GM18909 (cell line): ENCODE measurements at regions not wholly inside any gene's neighbourhood (a gene's known extent, or its start where the extent isn't known, plus 50 kb on each side); places are given as distances from the start of the nearest gene placed in this dataset.

Experiments used
- ATAC-seq: cut with Tn5 transposase; IDR thresholded peaks from one replicate; pipeline ENCODE4 v1.9.1; 2021; ENCODE audit warnings: mild to moderate bottlenecking; ENCODE audit not compliant: unreplicated experiment, poor library complexity

GRCh38 chr6:22072949-22073348 lies 223.9 kb downstream of the PRL start:
- no peak for ATAC-seq

GRCh38 chr6:22073516-22074198 lies 223.2 kb downstream of the PRL start:
- no peak for ATAC-seq

- no peak for ATAC-seq
Observed at GRCh38 chr6:22078288-22078687, 218.5 kb downstream of the PRL start.

DNA sequence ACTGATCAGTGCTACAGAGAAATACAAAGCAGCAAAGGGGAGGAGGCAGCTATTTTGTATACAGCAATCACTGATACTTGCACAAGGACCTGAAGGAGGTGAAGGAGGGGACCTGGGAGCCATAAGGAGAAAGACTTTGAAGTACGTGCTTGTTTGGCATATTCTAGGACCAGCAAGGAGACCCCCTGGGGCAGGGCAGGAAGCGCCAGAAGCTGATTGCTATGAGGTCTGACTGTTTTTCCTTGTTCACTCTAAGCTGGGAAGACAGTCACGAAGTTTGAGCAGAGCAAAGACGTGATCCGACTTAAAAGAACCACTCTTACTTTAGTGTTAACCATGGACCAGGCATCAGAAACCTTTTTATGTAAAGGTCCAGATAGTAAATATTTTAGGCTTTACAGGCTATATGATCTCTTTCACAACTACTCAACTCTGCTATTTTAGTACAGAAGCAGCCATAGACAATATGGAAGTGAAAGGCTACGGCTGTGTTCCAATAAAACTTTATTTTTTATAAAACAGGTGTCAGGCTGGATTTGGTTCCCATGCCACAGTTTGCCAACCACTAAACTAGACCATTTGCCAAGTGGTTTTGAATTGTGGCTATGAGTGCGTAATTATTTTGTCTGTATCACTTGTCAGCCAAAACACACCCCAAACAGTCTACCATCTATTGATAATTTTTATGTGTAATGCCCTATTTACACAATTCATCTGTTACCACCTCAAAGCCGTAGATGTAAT lies 217.9 kb downstream of the PRL start:
- no peak for ATAC-seq

- no peak for ATAC-seq
Observed at GRCh38 chr6:22079783-22080182, 217.1 kb downstream of the PRL start.

DNA sequence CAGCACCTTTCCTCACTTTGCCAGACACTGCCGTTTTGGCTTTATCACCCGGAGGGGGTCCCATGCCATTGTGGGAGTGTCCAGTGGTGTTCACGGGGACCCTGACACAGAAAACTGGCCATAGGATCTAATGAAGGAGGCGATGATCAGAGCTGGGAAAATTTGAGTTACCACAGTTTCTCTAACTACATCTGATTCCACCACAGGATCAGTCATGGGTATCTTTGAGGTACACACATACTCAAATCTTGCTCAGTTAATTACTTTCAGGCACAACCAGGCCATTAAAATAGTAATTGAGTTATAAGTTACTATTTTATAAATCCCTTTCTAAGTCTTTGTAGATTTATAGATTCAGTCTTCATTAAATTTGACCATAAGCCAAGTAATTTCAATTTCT lies 215.1 kb downstream of the PRL start:
- ATAC-seq: peak; percentile 59

DNA sequence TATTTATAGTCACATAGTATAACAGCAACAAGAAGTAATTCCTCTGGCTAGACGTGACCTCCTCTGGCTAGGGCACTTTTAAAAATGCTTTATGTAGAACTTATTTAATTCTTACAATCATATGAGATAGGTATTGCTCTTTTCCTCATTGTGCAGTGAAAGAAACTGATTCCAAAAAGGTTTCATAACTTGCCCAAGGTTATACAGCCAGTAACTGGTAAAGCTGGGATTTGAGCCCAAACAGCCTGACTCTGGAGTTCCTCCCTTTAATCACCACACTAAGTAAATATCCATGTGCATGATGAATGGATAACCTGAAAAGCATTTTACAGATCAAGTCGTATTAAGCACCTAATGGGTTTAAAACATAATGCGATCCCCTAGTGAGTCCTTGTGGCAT lies 214.6 kb downstream of the PRL start:
- ATAC-seq: no peak

DNA sequence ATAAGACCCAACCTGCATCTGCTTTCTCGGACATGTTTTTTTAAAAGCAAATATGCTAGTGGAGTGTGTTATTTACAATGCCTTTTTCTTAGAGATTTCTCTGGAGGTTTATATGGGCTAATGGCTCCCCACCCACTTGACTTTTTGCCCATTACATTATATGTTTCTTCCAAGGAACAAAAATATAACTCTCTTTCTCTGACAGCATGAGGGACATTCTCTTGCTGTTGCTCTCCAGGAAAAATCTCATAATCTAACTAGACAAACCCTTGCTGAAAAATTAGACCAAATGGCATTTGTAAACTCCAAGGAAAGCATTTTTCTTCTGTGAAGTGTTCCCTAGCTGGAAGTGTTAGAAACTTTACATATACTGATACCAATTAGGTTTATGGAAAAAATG lies 213.7 kb downstream of the PRL start:
- no peak for ATAC-seq

DNA sequence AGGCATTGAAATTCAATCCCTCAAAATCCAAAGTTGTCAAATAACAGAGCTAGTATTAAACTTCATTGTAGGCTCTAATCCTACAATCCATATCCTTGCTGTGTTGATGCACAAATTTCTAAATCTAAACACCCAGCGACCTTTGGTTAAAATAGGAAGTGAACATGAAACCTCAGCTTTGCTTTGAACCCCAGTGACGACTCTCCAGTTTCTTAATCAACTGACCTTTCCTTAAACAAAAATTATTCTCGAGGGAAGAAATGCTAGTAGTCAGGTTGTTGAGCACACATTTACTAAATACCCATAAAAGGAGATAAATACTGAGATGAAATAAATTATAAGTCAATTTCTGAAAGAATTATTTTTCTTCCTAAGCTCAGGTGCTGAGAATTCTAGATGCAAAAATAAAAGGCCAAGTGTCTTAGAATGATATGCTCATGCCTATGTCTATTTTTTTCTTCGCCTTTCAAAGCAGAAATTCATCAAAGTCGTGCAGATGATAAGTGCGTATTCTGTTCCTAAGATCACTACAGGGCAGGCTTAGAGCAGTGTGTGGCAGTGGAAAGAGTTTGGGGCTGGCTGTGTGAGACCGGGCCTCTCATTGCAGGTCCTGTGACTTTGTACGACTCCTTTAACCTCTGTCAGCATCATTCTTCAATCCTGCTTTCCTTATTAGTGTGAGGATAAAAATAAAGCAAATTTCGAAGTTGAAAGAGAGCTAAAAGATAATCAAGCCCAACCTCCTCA lies 208.7 kb downstream of the PRL start:
- no peak for ATAC-seq

GRCh38 chr6:22091424-22091948 lies 205.3 kb downstream of the PRL start:
- ATAC-seq: no peak

DNA sequence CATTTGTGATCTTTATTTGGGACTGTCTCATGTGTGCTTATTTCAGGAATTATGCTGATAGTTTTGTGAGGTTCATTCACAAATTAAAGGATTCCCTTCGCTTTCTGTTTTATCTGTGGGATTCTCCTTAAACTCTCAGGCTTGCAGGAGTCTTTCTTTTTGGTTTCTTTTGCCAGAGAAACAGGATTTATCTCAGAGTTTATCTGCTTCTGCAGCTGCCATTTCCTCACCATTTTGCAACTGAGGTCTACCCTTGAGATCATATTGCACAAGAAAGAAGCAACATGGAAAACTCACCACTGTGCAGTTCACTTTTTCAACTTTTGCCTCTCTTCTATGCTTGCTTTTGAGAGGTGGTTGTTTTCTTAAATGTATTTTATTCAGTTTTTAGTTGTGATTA lies 201.0 kb downstream of the PRL start:
- no peak for ATAC-seq

DNA sequence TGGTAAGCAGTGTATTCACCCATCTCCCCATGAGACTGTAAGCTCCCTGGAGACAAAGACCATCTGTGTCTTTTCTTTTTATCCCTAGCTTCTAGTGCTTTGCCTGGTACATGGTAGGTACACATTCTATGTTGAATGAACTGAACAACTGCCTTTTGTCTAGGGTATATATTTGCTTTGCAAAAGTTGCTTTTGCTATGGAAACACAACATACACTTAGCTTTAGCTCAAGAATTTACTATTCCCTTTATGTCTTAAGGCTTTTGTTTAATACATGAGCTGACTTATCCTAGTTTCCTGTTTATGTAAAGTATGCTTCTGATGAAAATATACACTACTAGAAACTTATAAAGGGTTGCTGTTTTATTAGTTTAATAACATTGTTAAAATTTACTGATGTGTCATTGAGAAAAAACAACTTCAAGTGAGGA lies 198.2 kb downstream of the PRL start:
- ATAC-seq: no peak

- ATAC-seq: no peak
Observed at GRCh38 chr6:22099231-22099630, 197.6 kb downstream of the PRL start.

DNA sequence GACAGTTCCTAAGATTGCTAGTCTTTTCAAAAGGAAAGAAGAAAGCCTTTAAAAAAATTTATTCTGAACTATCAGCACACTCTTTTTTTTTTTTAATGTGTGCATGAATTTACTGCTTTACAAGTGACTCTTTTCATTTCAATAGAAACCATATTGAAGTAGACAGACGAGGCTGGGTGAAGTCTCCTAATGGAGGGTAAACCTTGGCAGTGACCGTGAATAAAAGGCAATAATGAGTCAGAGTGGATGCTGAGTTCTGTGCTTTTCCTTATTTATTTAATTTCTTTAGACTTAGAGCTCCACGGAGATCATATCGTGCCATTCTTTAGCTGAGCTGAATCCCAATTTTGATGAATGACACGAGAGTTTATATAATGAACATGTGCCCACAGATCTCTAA lies 196.9 kb downstream of the PRL start:
- no peak for ATAC-seq

DNA sequence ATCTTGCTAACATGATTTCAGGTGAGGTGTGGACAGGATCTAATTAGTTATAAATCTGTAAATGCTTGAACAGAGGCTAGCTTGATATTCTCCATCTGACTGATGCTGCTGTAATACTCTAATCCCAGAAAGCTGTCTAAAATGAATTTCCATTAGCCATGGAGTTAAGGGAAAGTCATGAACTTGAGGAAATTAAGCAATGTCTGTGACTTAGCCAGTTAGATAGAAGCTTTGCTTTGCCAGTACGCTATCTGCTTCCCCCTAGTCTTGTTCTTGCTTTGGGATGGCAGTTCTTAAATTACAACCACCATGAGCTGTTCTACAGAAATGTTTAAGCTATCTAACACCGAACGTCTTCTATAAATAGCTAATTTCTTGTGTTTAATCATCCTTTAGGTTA lies 195.7 kb downstream of the PRL start:
- no peak for ATAC-seq

GRCh38 chr6:22102671-22103070 lies 194.2 kb downstream of the PRL start:
- ATAC-seq: peak; percentile 96

DNA sequence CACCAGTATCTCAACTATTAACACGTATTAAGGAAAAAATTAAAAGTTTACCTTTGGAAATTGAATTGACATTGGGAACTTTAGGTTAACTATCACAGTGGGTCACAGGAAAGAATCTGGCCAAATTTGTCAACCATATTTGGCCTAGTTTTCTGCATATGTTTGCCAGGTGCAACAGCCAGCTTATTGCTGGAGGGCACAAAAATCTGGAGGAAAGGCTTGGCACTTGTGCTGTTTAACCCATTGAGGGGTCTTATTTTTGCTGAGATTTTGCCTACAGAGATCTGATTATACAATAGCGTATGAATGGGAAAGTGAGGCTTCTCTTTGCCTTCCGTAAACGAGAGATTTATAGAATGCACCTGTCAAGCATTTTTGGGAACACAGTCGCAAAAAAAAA lies 190.4 kb downstream of the PRL start:
- ATAC-seq: no peak

DNA sequence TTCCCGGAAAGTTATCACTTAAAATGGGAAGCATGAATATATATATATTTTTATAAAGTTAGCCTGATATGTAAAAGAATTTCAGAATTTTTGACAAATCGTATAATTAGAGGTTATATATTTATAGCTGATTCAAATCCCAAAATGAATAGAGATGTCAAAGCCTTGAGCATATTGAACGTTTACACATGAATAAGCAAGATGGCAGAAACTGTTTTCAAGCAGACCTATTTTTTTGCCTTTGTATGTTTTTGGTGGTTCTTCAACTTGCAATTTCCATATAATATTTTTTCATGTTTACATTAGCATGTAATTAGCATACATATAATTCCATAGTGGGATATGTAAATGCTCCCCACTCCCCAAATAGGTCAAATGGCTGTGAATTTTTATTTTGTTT lies 189.9 kb downstream of the PRL start:
- no peak for ATAC-seq

GRCh38 chr6:22108199-22108598 lies 188.6 kb downstream of the PRL start:
- no peak for ATAC-seq

- no peak for ATAC-seq
Observed at GRCh38 chr6:22110061-22110460, 186.8 kb downstream of the PRL start.

- no peak for ATAC-seq
Observed at GRCh38 chr6:22112461-22112860, 184.4 kb downstream of the PRL start.
